Mucosa of descending colon (tissue), 3 donors: ENCODE measurements at regions not wholly inside any gene's neighbourhood (a gene's known extent, or its start where the extent isn't known, plus 50 kb on each side); places are given as distances from the start of the nearest gene placed in this dataset.

Experiments
- ATAC-seq: fragments of 200-7000 bp; cut with Tn5 transposase; one replicate; pipeline ENCODE4 v1.9.1; 2020; ENCODE audit warnings: mild to moderate bottlenecking, moderate library complexity
- DNase-seq, 3 donors: peaks; one replicate each; pipeline ENCODE4 v3.0.0-alpha.2; 2020
- H3K36me3 ChIP-seq: fragments of 200-600 bp; one replicate; pipeline ENCODE4 v1.8.0; 2021; ENCODE audit warnings: low read depth, mild to moderate bottlenecking
- H3K4me1 ChIP-seq: fragments of 200-600 bp; one replicate; pipeline ENCODE4 v1.8.0; 2021; ENCODE audit warnings: low read depth, mild to moderate bottlenecking
- H3K4me3 ChIP-seq: fragments of 200-600 bp; one replicate; pipeline ENCODE4 v1.8.0; 2021; ENCODE audit warnings: mild to moderate bottlenecking
- H3K9me3 ChIP-seq: fragments of 200-600 bp; one replicate; pipeline ENCODE4 v1.8.0; 2021; ENCODE audit warnings: mild to moderate bottlenecking
- intact Hi-C, 2 donors: fragments of 100-400 bp; cut with DNase I in 1 of 2; cut with micrococcal nuclease in 1 of 2; formaldehyde crosslinking; loops; one replicate each; pipeline versions ENCODE4 v1.11.0 to v1.11.1; 2022; cut with DNase I, micrococcal nuclease
- TF ChIP-seq, protein P1 (sequence below): fragments of 200-600 bp; IDR thresholded peaks from one replicate; pipeline ENCODE4 v1.8.0; 2022; ENCODE audit warnings: antibody characterized with exemption, mild to moderate bottlenecking
- donor health status: DM: no; HTN: no; CAD: no; lungs with moderate emphysema.
- donor health status: DM: no; HTN: no; CAD: no.
- donor health status: DM: no; HTN: yes; CAD: no.

DNA sequence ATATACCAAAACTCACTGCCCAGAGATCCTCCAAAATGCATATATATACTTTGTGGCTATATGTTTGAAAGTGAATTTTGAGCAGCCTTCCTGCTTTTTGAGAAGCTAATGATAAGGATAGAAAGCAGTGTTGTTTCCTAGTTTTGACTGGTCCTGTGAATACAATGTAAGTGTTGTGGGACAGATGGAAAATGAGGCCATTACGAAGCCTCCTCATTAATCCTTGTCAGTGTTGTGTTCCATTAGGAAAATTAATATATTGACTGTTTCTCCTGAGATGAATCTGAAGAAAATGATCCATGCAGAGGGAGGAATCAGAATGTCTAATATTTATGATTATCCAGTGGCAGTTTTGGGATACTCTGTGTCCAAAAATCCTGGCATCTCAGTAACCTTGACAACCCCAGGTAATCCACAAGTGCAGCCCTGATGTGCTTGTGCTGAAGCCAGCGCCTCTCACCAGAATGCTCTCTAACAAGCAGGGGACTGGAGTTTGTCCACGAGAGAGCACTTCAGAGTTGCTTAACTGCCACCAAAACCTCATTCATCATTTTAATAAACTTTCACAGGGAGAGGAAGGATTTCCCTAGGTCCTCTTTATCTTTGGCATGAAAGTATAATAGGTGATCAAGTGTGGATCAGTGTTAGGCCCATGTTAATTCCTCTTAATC, 418.6 kb downstream of the CMPK2 start:
- no peaks in the 10 kb centered on the region for H3K36me3 ChIP-seq
- H3K9me3 ChIP-seq, result no peaks in the 10 kb centered on the region
- no peak for DNase-seq
- intact Hi-C loops, result no loop called here
- no peak for ATAC-seq
- H3K4me1 ChIP-seq, result no peaks in the 10 kb centered on the region
- TF ChIP-seq, protein P1, sequence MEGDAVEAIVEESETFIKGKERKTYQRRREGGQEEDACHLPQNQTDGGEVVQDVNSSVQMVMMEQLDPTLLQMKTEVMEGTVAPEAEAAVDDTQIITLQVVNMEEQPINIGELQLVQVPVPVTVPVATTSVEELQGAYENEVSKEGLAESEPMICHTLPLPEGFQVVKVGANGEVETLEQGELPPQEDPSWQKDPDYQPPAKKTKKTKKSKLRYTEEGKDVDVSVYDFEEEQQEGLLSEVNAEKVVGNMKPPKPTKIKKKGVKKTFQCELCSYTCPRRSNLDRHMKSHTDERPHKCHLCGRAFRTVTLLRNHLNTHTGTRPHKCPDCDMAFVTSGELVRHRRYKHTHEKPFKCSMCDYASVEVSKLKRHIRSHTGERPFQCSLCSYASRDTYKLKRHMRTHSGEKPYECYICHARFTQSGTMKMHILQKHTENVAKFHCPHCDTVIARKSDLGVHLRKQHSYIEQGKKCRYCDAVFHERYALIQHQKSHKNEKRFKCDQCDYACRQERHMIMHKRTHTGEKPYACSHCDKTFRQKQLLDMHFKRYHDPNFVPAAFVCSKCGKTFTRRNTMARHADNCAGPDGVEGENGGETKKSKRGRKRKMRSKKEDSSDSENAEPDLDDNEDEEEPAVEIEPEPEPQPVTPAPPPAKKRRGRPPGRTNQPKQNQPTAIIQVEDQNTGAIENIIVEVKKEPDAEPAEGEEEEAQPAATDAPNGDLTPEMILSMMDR, result no peak
- H3K4me3 ChIP-seq, result no peak overlapping the region

DNA sequence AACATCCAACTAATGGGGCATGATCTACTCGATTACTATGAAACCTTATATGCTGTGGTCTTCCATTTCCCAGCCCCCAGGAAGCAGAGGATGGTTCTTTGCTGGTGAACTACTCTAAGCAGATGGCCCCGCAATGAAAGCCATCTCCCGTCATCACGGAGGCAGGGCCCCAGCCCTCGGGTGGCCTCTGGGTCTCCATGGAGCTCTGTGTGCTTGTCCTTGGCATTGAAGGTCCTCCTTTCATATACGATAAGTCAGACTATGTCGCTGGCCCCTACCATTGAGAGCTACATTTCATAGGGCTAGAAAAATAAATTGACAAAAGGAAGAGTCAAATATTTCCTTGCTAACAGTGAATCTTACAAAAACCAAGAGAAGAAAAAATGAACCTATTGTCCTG, 416.8 kb downstream of the CMPK2 start:
- intact Hi-C loops, result no loop called here
- Histone ChIP-seq H3K4me1 (no peaks in the 10 kb centered on the region), H3K4me3 (no peak overlapping the region), H3K9me3 (no peaks in the 10 kb centered on the region), H3K36me3 (no peaks in the 10 kb centered on the region)
- ATAC-seq (no peak), DNase-seq (no peak)
- TF ChIP-seq, protein P1, result no peak

DNA sequence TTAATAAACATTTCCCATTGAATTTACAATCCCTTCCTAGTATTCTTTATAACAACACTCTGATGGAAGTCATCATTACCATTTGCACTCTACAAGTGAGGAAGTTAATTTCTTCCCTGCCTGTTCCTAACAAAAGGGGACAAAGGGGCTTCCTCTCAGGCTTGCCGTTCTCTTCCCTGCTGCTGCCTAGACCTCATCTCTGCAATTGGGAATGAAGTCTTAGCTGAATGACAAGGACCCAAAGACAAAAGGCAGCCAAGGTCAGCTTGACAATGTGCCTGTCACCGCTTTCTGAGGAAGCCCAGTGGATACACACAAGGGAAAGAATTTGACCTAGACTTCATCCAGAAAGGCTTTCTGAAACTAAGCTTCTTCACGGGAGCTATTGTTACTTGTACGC, 416.4 kb downstream of the CMPK2 start:
- H3K4me1 ChIP-seq, result no peaks in the 10 kb centered on the region
- intact Hi-C loops, result no loop called here
- DNase-seq, result no peak
- H3K9me3 ChIP-seq, result no peaks in the 10 kb centered on the region
- TF ChIP-seq, protein P1, result no peak
- no peaks in the 10 kb centered on the region for H3K36me3 ChIP-seq
- ATAC-seq, result no peak
- H3K4me3 ChIP-seq, result no peak overlapping the region

DNA sequence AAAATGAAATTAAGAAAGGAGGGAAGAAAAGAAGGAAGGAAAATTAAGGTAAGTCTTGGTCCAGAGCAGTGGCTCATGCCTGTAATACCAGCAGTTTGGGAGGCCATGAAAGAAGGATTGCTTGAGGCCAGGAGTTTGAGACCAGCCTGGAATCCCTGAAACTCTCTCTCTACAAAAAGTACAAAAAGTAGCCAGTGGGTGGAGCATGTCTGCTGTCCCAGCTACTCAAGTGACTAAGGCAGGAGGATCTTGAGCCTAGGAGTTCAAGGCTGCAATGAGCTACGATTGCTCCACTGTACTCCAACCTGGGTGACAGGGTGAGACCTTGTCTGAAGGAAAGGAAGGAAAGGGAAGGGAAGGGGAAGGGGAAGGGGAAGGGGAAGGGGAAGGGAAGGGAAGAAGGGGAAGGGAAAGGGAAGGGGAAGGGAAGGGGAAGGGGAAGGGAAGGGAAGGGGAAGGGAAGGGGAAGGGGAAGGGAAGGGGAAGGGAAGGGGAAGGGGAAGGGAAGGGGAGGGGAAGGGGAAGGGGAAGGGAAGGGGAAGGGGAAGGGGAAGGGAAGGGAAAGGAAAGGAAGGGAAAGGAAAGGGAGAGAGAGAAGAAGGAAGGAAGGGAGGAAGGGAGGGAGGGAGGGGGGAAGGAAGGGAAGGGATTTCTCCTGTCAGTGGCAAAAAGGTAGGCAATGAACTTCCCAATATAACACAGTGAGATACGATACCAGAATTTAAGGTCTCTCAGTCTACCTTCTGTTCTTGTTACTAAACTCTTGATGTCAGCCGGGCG, 412.8 kb downstream of the CMPK2 start:
- H3K9me3 ChIP-seq, result no peaks in the 10 kb centered on the region
- DNase-seq (no peak), ATAC-seq (no peak)
- intact Hi-C loops, result no loop called here
- no peak overlapping the region for H3K4me3 ChIP-seq
- no peaks in the 10 kb centered on the region for H3K36me3 ChIP-seq
- H3K4me1 ChIP-seq, result no peaks in the 10 kb centered on the region
- TF ChIP-seq, protein P1, result no peak

DNA sequence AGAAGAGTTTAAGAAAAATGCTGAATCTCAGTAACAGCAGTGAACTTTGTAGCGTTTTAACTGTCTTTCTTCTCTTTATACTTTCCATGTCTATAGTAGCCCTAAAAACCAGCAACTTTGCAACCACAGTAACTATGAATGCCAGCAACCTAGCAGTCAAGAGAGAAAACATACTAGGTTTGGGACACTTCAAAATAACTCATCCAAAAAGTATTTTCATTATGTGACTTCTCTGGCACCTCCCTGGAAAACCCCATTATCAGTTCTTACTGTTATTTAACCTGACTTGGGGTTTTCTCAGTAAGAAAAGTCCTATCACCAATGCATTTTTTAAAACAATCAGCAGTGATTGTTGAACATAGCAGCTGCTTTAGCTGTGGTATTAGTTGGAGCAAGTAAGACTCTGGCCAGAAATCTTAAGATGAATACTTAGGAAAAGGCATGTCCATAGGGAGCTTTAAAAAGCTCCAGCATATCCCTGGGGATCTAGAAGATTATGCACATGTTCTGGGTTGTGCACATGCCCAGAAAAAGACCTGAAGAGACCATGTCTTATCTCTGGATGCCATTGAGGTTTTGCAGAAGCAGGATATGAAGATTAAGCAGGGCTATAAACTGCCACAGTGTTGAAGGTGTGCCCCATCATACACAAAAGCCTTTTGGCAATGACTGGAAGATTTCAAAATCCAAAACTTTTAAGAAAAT, 411.3 kb downstream of the CMPK2 start:
- no peak overlapping the region for H3K4me3 ChIP-seq
- H3K9me3 ChIP-seq, result no peaks in the 10 kb centered on the region
- TF ChIP-seq, protein P1, result no peak
- no peaks in the 10 kb centered on the region for H3K36me3 ChIP-seq
- intact Hi-C loops, result no loop called here
- no peaks in the 10 kb centered on the region for H3K4me1 ChIP-seq
- ATAC-seq (no peak), DNase-seq (no peak)
